Osteoblast (primary cell): ENCODE measurements at regions not wholly inside any gene's neighbourhood (a gene's known extent, or its start where the extent isn't known, plus 50 kb on each side); places are given as distances from the start of the nearest gene placed in this dataset.

Source experiments
- DNase-seq: peaks from one replicate; pipeline ENCODE4 v3.0.0; 2011; ENCODE audit warnings: low spot score, mixed read lengths; ENCODE audit not compliant: insufficient read length; ENCODE audit errors: missing footprints
- H2AFZ ChIP-seq: 2 replicates; pipeline ENCODE4 v1.6.0; 2011; ENCODE audit warnings: mild to moderate bottlenecking, low read length
- H3K27ac ChIP-seq: 2 replicates; pipeline ENCODE4 v1.5.1; 2011; ENCODE audit warnings: mild to moderate bottlenecking, low read depth, low read length, moderate library complexity
- H3K27me3 ChIP-seq: 2 replicates; pipeline ENCODE4 v1.6.0; 2012; ENCODE audit warnings: mild to moderate bottlenecking, control low read depth, inconsistent platforms, low read length, moderate library complexity; ENCODE audit not compliant: insufficient read depth
- H3K36me3 ChIP-seq: 2 replicates; pipeline ENCODE4 v1.5.1; 2011; ENCODE audit warnings: mild to moderate bottlenecking, low read length, control low read depth, moderate library complexity; ENCODE audit not compliant: insufficient read depth
- H3K4me1 ChIP-seq: 2 replicates; pipeline ENCODE4 v1.5.1; 2011; ENCODE audit warnings: mild to moderate bottlenecking, low read length, control low read depth, moderate library complexity; ENCODE audit not compliant: insufficient read depth
- H3K4me2 ChIP-seq: 2 replicates; pipeline ENCODE4 v1.6.0; 2011; ENCODE audit warnings: mild to moderate bottlenecking, low read length; ENCODE audit not compliant: insufficient read depth
- H3K4me3 ChIP-seq: fragments of 200-600 bp; sonication (generic); 3 replicates; pipeline ENCODE4 v1.5.1; 2012; ENCODE audit warnings: mild to moderate bottlenecking, low read length, inconsistent platforms; ENCODE audit not compliant: insufficient read depth
- H3K79me2 ChIP-seq: 2 replicates; pipeline ENCODE4 v1.6.0; 2012; ENCODE audit warnings: mild to moderate bottlenecking, low read length, control low read depth, inconsistent platforms; ENCODE audit not compliant: insufficient read depth
- H3K9me3 ChIP-seq: 2 replicates; pipeline ENCODE4 v1.5.1; 2011; ENCODE audit warnings: low read depth, low read length, control low read depth
- H4K20me1 ChIP-seq: 2 replicates; pipeline ENCODE4 v1.6.0; 2012; ENCODE audit warnings: mild to moderate bottlenecking, low read length, control low read depth; ENCODE audit not compliant: insufficient read depth
- CTCF ChIP-seq: IDR thresholded peaks from 2 replicates; pipeline ENCODE4 v1.5.1; 2011; ENCODE audit warnings: mild to moderate bottlenecking, low read depth, low read length, moderate library complexity; ENCODE audit errors: extremely low read depth

GRCh38 chr20:52078289-52078688 is 113.3 kb downstream of the ZFP64 start:
- Histone ChIP-seq H3K9me3 (no peaks in the 10 kb centered on the region), H3K27ac (no peak overlapping the region), H3K4me2 (no peak overlapping the region), H3K4me3 (no peak overlapping the region), H3K79me2 (no peaks in the 10 kb centered on the region), H4K20me1 (no peaks in the 10 kb centered on the region), H3K36me3 (no peaks in the 10 kb centered on the region), H3K27me3 (no peaks in the 10 kb centered on the region), H3K4me1 (no peaks in the 10 kb centered on the region), H2AFZ (no peak overlapping the region)
- no peak for DNase-seq
- TF ChIP-seq CTCF = no peak

- Histone ChIP-seq H2AFZ (no peak overlapping the region), H3K79me2 (no peaks in the 10 kb centered on the region), H3K4me3 (no peak overlapping the region), H3K36me3 (no peaks in the 10 kb centered on the region), H4K20me1 (no peaks in the 10 kb centered on the region), H3K4me2 (no peak overlapping the region), H3K27me3 (no peaks in the 10 kb centered on the region), H3K27ac (no peak overlapping the region), H3K9me3 (no peaks in the 10 kb centered on the region), H3K4me1 (no peaks in the 10 kb centered on the region)
- peak; percentile 66 for DNase-seq
- no peak for TF ChIP-seq CTCF
These were observed 115.4 kb downstream of the ZFP64 start for GRCh38 chr20:52076164-52076563.

- Histone ChIP-seq H3K4me2 (no peak overlapping the region), H4K20me1 (no peaks in the 10 kb centered on the region), H2AFZ (no peak overlapping the region), H3K79me2 (no peaks in the 10 kb centered on the region), H3K4me3 (no peak overlapping the region), H3K36me3 (no peaks in the 10 kb centered on the region), H3K4me1 (no peaks in the 10 kb centered on the region), H3K27me3 (no peaks in the 10 kb centered on the region), H3K27ac (no peak overlapping the region), H3K9me3 (no peaks in the 10 kb centered on the region)
- TF ChIP-seq CTCF = no peak
- no peak for DNase-seq
These were observed 116.2 kb downstream of the ZFP64 start for GRCh38 chr20:52075400-52075799.

GRCh38 chr20:52071136-52071535 is 120.4 kb downstream of the ZFP64 start:
- Histone ChIP-seq H4K20me1 (no peaks in the 10 kb centered on the region), H3K4me3 (no peak overlapping the region), H3K4me2 (no peak overlapping the region), H3K4me1 (no peaks in the 10 kb centered on the region), H2AFZ (no peak overlapping the region), H3K27me3 (no peaks in the 10 kb centered on the region), H3K9me3 (no peaks in the 10 kb centered on the region), H3K79me2 (no peaks in the 10 kb centered on the region), H3K36me3 (no peaks in the 10 kb centered on the region), H3K27ac (no peak overlapping the region)
- DNase-seq = peak; percentile 31
- no peak for TF ChIP-seq CTCF
